NT2/D1 (cell line): ENCODE measurements at regions not wholly inside any gene's neighbourhood (a gene's known extent, or its start where the extent isn't known, plus 50 kb on each side); places are given as distances from the start of the nearest gene placed in this dataset.

Experiments
- DNase-seq: peaks from one replicate; pipeline ENCODE4 v3.0.0-alpha.2; 2011; ENCODE audit warnings: low read depth, low spot score
- H3K27me3 ChIP-seq: 2 replicates; pipeline ENCODE4 v1.6.0; 2011; ENCODE audit warnings: mild to moderate bottlenecking; ENCODE audit not compliant: insufficient read length, insufficient read depth
- H3K36me3 ChIP-seq: 2 replicates; pipeline ENCODE4 v1.6.1; 2011; ENCODE audit warnings: mild to moderate bottlenecking, low read length, mixed read lengths; ENCODE audit not compliant: insufficient read depth, insufficient read length
- H3K4me1 ChIP-seq: 2 replicates; pipeline ENCODE4 v1.5.1; 2011; ENCODE audit not compliant: insufficient read depth, insufficient read length
- H3K4me3 ChIP-seq: 2 replicates; pipeline ENCODE4 v1.5.1; 2011; ENCODE audit warnings: low read depth; ENCODE audit not compliant: insufficient read length
- H3K9ac ChIP-seq: 2 replicates; pipeline ENCODE4 v1.6.0; 2011; ENCODE audit warnings: low read depth; ENCODE audit not compliant: insufficient read length
- H3K9me3 ChIP-seq: 2 replicates; pipeline ENCODE4 v1.5.1; 2011; ENCODE audit warnings: mild to moderate bottlenecking, low read length; ENCODE audit not compliant: insufficient read depth
- SUZ12 ChIP-seq: IDR thresholded peaks from 2 replicates; pipeline ENCODE4 v1.6.1; 2011; ENCODE audit not compliant: insufficient read length, insufficient read depth; ENCODE audit errors: extremely low read depth
- YY1 ChIP-seq: IDR thresholded peaks from 2 replicates; pipeline ENCODE4 v1.6.1; 2011; ENCODE audit not compliant: insufficient read length, insufficient read depth
- ZNF274 ChIP-seq: IDR thresholded peaks from 2 replicates; pipeline ENCODE4 v1.6.1; 2011; ENCODE audit warnings: mild to moderate bottlenecking, low read depth, low read length

DNA sequence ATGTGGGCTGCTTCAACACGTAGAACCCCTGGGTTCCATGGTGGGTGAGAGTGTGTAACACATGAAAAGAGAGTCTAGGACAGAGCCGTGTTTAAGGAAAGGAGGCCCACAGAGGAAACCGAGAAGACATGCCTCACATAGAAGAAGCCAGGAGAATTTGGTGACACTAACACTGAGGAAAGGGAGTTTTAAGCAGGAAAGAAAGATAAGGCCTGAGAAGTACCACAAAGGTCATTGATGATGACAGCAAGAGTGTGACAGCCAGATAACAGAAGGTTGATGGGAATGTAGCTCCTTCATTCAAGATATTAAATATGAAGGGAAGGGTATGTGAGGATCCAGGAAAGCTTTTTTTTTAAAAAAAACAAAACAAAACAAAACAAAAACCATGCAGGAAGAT lies 72.4 kb upstream of the SPRY4 start:
- Histone ChIP-seq H3K27me3 (no peaks in the 10 kb centered on the region), H3K9me3 (peaks cover 18% of the 10 kb centered on the region; the same call in 1 of the 2 replicates), H3K4me3 (no peak overlapping the region), H3K9ac (no peak overlapping the region), H3K4me1 (no peaks in the 10 kb centered on the region), H3K36me3 (no peaks in the 10 kb centered on the region)
- TF ChIP-seq YY1 (no peak), SUZ12 (no peak), ZNF274 (no peak)
- DNase-seq = no peak

DNA sequence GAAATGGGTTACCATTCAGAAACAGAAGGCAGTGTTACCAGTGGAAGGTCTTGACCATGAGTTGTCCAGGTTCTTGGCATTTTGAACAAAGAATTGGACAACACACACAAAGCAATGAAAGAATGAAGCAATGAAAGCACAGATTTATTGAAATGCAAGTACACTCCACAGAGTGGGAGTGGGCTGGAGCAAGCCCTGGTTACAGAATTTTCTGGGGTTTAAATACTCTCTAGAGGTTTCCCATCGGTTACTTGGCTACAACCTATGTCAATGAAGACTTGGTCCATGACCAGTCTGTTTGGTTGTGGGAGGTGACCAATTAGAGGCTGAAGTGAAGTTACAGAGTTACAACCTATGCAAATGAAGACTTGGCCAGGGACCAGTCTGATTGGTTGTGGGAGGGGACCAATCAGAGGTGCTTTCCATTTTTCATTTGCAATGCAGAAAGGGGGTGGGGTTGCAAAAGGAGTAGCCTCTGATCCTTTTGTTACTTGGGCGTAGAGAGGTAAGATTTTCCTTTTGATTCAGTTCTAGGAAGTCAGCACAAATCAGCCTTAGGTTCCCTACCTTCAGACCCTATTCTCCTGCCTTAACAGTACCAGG lies 71.7 kb upstream of the SPRY4 start:
- H3K9ac ChIP-seq = no peak overlapping the region
- H3K4me3 ChIP-seq = no peak overlapping the region
- H3K9me3 ChIP-seq = peaks cover 18% of the 10 kb centered on the region; the same call in 1 of the 2 replicates
- TF ChIP-seq YY1 (no peak), ZNF274 (no peak), SUZ12 (no peak)
- H3K4me1 ChIP-seq = no peaks in the 10 kb centered on the region
- no peaks in the 10 kb centered on the region for H3K36me3 ChIP-seq
- no peaks in the 10 kb centered on the region for H3K27me3 ChIP-seq
- no peak for DNase-seq

DNA sequence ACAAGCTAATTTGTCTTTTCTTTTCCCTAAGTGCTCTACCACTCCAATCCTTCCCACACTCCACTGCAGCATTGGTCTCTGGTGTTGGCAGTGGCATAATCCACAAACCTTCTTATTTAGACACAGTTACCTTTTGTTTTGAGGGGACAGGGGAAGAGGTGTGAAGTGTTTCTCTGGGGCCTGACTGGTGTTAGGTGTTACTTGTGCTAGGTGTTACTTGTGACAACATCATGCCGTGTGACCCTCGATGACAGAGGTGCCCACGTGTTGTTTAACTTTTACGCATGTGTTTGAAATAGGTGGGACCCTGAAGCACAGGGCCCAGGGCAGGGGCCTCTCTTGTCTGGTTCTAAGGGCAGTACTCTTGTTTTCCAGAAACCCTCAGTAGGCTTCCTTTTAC lies 70.5 kb upstream of the SPRY4 start:
- H3K36me3 ChIP-seq = no peaks in the 10 kb centered on the region

DNA sequence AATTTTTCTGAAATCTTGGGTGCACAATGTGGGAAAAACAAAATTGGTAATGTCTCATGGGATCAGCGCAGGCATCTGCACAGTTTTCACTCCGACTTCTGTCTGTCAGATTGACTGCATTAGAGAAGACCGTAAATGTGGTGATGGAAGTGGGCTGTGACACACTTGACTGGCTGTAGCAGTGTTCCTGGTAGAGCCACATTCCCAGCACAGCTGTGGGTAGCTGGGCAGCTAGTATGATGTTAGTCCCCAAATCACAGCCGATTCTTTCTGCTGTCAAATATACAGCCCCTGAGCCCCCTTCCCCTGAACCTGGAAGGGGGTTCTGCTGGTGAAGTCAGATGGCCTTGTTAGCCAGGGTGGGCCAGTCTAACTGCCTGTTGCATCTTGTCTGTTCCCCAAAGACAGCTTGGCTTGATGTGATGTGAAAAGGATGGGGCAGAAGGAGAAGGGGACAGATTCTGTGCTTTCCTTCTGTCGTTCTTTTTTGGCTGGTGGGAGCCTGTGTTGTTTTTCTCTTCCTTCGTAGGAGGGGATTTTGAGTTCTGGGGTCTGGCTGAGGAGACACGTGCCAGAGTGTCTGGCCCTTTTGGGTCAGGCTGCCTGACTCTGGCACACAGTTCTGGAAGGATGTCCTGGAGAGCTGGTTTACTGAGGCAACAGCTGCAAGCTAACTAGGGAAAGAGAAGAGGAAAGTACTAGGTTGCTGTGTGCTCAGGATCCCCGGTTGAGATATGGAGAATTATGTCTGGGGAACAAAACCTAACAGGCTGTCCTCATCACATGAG lies 66.4 kb upstream of the SPRY4 start:
- H3K27me3 ChIP-seq = no peaks in the 10 kb centered on the region
- H3K36me3 ChIP-seq = no peaks in the 10 kb centered on the region
- no peak overlapping the region for H3K9ac ChIP-seq
- DNase-seq = no peak
- no peak for TF ChIP-seq ZNF274
- no peak for TF ChIP-seq YY1
- TF ChIP-seq SUZ12 = no peak
- peaks cover 7% of the 10 kb centered on the region for H3K4me1 ChIP-seq
- peaks cover 9% of the 10 kb centered on the region; the same call in 1 of the 2 replicates for H3K9me3 ChIP-seq
- no peak overlapping the region for H3K4me3 ChIP-seq

More for the DNA sequence above, 70.5 kb upstream of the SPRY4 start:
- no peak overlapping the region for H3K9ac ChIP-seq
- DNase-seq = no peak
- H3K4me3 ChIP-seq = no peak overlapping the region
- no peaks in the 10 kb centered on the region for H3K4me1 ChIP-seq
- peaks cover 18% of the 10 kb centered on the region; the same call in 1 of the 2 replicates for H3K9me3 ChIP-seq
- H3K27me3 ChIP-seq = no peaks in the 10 kb centered on the region
- no peak for TF ChIP-seq YY1
- no peak for TF ChIP-seq SUZ12
- TF ChIP-seq ZNF274 = no peak

DNA sequence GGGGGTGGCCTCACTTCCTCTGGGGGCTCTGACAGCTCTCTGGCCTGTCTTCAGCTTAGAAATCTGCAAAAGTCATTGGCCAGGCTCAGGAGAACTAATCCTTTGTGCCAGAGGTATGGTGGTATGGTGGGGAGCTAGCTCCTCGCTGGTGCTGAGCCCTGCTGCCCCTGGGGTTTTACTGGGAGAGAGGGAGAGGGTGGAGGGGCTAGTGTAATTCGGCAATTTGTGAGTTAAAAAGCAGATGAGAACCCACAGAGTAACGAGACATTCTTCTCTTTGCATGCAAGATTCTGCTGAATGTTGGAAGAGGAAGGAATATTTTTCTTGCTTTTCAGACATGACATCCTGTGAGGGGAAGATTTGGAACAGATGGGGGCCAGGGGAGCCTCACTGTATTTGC lies 65.5 kb upstream of the SPRY4 start:
- no peak overlapping the region for H3K4me3 ChIP-seq
- H3K27me3 ChIP-seq = no peaks in the 10 kb centered on the region
- peaks cover 8% of the 10 kb centered on the region for H3K4me1 ChIP-seq
- 0 out of 2 replicates have a peak, but pooled peaks cover under 1% of the 10 kb centered on the region for H3K9me3 ChIP-seq
- no peak for TF ChIP-seq YY1
- no peak for TF ChIP-seq SUZ12
- no peak for TF ChIP-seq ZNF274
- H3K36me3 ChIP-seq = no peaks in the 10 kb centered on the region
- DNase-seq = no peak
- H3K9ac ChIP-seq = peak overlapping the region; percentile 38

DNA sequence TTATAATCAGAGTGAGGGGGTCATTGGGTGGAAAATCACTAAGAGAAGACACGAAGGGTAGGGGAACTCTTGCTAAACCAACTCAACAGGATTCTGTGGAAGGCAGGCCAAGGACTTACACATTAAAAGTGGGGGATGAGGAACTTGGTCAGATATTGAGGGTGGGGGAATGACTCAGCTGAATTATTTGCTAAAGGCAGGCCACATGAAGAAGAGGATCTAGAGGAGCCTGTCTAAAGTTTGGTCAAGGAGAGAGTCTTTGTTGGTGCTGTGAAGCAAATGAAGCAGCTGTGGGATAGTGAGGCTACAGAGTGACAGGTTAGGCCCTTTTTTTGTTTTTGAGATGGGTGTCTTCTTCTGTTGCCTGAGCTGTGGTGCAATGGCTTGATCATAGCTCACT lies 63.9 kb upstream of the SPRY4 start:
- no peak for DNase-seq
- no peaks in the 10 kb centered on the region for H3K27me3 ChIP-seq
- H3K36me3 ChIP-seq = no peaks in the 10 kb centered on the region
- H3K9me3 ChIP-seq = no peaks in the 10 kb centered on the region
- peaks cover 8% of the 10 kb centered on the region for H3K4me1 ChIP-seq
- no peak for TF ChIP-seq ZNF274
- no peak for TF ChIP-seq YY1
- TF ChIP-seq SUZ12 = no peak
- no peak overlapping the region for H3K4me3 ChIP-seq
- no peak overlapping the region for H3K9ac ChIP-seq

DNA sequence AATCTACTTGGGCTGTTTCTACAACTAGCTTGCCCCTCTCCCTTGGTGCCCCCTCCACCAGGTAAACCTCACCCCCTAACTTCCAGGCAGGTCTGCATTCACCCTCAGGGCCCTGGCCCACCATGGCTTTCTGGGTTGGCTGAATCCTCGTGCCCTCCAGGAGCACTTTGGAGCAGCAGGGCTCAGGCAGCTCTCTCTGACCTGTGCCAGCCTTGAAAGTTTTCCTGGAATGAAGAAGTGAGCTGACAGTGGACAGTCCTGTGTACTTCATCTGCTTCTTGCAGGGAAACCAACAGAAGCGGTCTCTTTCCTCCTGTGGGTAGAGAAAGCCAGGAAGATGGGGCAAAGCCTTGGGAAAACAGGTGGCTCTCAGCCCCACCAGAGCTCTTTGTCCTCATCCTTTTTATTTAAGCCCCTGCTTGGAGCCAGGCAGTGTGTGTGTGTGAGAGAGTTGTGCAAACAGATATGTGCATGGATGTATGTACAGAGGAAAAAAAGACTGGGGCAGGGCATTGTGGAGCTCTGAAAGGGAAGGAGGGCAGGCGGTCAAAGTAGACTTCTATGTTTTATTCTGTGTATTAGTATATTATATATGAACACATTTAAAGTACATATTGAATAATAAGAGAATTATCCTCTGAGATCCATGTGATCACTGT lies 62.3 kb upstream of the SPRY4 start:
- Histone ChIP-seq H3K9ac (no peak overlapping the region), H3K36me3 (no peaks in the 10 kb centered on the region), H3K27me3 (no peaks in the 10 kb centered on the region), H3K4me1 (peaks cover 12% of the 10 kb centered on the region), H3K9me3 (no peaks in the 10 kb centered on the region), H3K4me3 (no peak overlapping the region)
- no peak for DNase-seq
- TF ChIP-seq SUZ12 (no peak), ZNF274 (no peak), YY1 (no peak)
